GM19452 (cell line): ENCODE measurements at regions not wholly inside any gene's neighbourhood (a gene's known extent, or its start where the extent isn't known, plus 50 kb on each side); places are given as distances from the start of the nearest gene placed in this dataset.
A peak's percentile ranks its signal among the peaks of the same experiment; 100 is the strongest.

Experiments used
- ATAC-seq: cut with Tn5 transposase; IDR thresholded peaks from one replicate; pipeline ENCODE4 v1.9.1; 2021; ENCODE audit not compliant: unreplicated experiment

DNA sequence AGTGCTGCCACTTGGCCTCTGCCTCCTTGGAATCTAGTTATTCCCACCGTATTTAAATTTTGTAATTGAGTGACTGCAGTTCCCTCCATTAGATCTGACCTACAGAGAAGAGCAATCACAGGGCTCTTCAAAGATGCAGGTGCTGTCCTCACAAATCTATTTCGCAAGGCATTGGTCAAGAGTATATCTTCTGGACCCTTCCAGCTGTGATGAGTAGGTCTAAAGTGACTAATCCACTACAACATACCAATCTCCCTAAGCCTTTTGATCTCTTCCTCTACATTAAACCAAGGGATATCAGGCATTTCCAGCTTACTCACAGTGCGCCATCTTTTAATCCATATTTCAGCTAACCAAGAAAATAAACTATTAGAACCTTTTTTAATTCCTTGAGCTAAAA lies 65.1 kb upstream of the COL3A1 start:
- no peak for ATAC-seq

DNA sequence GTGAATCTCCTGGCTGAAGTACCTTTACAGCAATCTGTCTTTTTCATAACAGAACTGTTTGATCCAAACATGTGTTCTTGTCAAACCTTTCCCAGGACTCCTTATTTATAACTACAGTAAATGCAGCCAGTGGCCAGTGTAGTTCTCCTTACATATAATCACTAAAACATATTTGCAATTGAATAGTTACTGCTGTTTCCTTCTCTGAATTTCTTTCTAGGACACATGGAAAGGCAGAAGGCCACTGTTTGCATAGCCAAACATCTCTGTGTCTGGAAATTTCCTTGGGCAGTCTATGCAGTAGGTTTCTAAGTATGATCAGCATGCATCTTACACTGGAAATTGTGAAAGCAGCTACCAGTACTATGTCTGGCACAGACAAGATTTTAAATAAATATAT lies 57.4 kb upstream of the COL3A1 start:
- ATAC-seq: no peak

DNA sequence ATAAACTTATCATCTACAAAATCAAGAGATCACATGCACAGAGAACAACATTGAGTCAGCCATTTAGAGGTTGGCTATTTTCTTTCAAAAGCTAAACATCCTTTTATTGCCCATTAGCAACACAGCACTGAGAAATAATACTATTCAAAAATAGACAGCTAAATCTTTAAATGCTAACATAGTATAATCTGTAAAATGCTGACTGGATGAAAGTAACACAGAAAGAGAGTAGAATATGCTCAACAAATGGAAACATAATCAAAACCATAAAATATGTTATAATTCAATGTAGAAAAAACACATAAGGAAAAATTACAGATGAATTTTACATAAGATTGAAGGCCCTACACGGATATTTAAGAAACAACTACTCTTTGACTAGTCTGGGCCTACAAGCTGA lies 56.5 kb upstream of the COL3A1 start:
- ATAC-seq: no peak

DNA sequence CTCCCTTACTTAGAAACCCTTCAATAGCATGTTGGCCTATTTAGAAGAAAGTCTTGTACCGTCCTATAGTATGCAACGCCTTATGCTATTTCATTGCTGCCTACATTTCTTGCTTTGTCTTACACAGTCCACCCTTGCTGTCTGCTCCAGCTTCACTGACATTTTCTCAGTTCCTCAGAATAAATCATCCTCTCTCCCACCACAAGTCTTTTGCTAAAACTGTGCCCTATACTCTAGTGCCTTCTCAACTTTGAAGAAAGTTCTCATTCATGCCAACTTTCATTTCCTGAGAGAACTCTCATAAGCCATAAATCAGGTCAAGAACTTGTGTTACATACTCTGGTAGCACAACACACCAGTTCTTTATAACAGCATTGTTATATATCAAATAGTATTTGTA lies 54.3 kb upstream of the COL3A1 start:
- peak; percentile 47 for ATAC-seq

DNA sequence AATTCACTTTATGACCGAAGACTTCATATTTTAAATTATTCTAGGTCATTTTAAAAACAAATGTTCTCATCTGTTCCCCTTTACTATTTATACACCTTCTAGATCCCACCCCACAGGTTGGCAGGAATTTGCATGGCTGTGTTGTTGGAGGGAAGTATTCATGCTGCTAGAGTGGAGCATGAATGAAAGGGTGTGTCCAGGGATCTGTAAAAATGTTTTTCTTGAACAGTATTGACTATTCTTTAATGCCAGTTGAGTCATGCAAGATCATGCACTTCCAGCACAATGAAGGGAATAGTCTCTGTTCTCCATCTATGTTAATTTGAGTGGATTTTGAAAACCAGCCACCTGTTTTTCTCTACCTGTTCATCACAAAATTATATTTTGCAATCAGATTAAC lies 52.0 kb upstream of the COL3A1 start:
- ATAC-seq: no peak
